Thyroid gland (tissue), 4 donors: ENCODE measurements at regions not wholly inside any gene's neighbourhood (a gene's known extent, or its start where the extent isn't known, plus 50 kb on each side); places are given as distances from the start of the nearest gene placed in this dataset.

ENCODE experiments used
- DNase-seq, 2 donors: peaks; one replicate each; pipeline ENCODE4 v3.0.0-alpha.2; 2019
- H3K27ac ChIP-seq, 3 donors: fragments of 200-600 bp; sonication (generic); 1 replicate in 2 of 3; 2 replicates in 1 of 3; pipeline ENCODE4 v1.5.1; 2016 to 2019; ENCODE audit warnings: mild to moderate bottlenecking in 1 of 3, moderate library complexity in 1 of 3
- H3K27me3 ChIP-seq: fragments of 200-600 bp; sonication (generic); one replicate; pipeline ENCODE4 v1.5.1; 2019
- H3K36me3 ChIP-seq, 2 donors: fragments of 200-600 bp; sonication (generic); one replicate each; pipeline ENCODE4 v1.5.1; 2016 to 2019
- H3K4me1 ChIP-seq, 2 donors: fragments of 200-600 bp; sonication (generic); one replicate each; pipeline ENCODE4 v1.5.1; 2017 to 2019
- H3K4me3 ChIP-seq, 3 donors: fragments of 200-600 bp; sonication (generic); replicated peaks in 1 of 3; 1 replicate in 2 of 3; 2 replicates in 1 of 3; pipeline ENCODE4 v1.5.1; 2016; ENCODE audit warnings: mild to moderate bottlenecking in 1 of 3
- H3K9me3 ChIP-seq: fragments of 200-600 bp; sonication (generic); one replicate; pipeline ENCODE4 v1.5.1; 2017
- POLR2A ChIP-seq, 2 donors: fragments of 450-650 bp; IDR thresholded peaks; one replicate each; pipeline ENCODE4 v1.6.1; 2017; ENCODE audit warnings: antibody characterized with exemption in 2 of 2, mild to moderate bottlenecking in 2 of 2, moderate library complexity in 1 of 2
- WGBS, 2 donors: methylation state at CpG; one replicate each; pipeline ENCODE4 v1.1.5; 2017; 5-methylcytosine and 5-hydroxymethylcytosine counted together
- intact Hi-C: fragments of 100-400 bp; cut with DNase I; formaldehyde crosslinking; loops from one replicate; pipeline ENCODE4 v1.15.1; 2023
- TF ChIP-seq, protein P1 (sequence below), 6 experiments: fragments of 200-600 bp in 3 of 6; fragments of 450-650 bp in 3 of 6; sonication (generic) in 3 of 6; IDR thresholded peaks; one replicate each; pipeline ENCODE4 v1.5.1; 2016 to 2019; ENCODE audit warnings: antibody characterized with exemption in 6 of 6, mild to moderate bottlenecking in 2 of 6, inconsistent platforms in 1 of 6, moderate library complexity in 1 of 6

DNA sequence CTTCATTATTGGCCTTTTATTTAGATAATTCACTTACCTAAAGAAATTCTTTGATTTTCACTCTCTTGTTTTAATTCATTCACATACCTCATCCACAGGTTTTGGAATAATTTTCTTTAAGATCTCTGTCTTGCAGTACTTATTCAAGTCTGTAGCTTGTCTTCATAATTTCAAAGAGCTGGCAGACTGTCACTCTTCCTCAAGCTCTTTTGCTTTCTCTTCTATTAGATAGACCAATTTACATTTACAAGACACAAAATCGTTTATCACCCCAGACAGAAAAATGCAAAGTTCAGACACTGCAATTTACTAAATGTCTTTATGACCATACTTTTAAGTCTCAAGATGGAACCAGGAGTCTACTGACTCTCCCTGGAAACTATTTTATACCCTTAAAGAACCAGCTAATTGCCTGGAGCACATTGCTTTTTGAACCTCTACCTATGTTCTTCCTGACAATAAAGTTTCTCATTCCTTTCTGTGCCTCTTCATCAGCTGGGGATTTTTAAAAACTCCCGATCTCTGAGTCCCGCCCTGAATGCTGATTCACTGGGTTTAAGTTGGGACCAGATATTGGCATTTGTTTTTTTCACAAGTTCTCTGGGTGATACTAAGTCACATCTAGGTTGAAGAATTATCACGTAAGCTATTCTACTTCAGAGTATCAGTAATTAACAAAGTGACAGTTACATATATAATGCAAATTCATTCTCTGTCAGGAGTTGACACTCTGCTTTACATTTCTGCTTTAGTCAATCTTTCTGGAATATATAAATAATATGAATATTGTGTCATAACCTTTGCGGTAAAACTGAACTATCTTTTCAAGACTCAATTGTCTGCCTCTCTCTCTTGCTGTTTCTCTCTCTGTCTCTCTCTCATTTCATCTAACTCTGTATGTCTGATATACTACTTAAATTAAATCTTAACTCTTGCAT, 196.4 kb downstream of the PCDH7 start:
- intact Hi-C loops: no loop called here
- no peaks in the 10 kb centered on the region for H3K36me3 ChIP-seq
- H3K27ac ChIP-seq: no peak overlapping the region
- no peaks in the 10 kb centered on the region for H3K4me1 ChIP-seq
- 89% methylated on average over 5 of the region's 5 CpGs for WGBS, 2 donors
- DNase-seq: no peak
- H3K4me3 ChIP-seq: no peak overlapping the region
- H3K9me3 ChIP-seq: no peaks in the 10 kb centered on the region
- H3K27me3 ChIP-seq: no peaks in the 10 kb centered on the region
- TF ChIP-seq POLR2A (IDR thresholded peaks at IDR 0.05): no peak
- TF ChIP-seq, protein P1, sequence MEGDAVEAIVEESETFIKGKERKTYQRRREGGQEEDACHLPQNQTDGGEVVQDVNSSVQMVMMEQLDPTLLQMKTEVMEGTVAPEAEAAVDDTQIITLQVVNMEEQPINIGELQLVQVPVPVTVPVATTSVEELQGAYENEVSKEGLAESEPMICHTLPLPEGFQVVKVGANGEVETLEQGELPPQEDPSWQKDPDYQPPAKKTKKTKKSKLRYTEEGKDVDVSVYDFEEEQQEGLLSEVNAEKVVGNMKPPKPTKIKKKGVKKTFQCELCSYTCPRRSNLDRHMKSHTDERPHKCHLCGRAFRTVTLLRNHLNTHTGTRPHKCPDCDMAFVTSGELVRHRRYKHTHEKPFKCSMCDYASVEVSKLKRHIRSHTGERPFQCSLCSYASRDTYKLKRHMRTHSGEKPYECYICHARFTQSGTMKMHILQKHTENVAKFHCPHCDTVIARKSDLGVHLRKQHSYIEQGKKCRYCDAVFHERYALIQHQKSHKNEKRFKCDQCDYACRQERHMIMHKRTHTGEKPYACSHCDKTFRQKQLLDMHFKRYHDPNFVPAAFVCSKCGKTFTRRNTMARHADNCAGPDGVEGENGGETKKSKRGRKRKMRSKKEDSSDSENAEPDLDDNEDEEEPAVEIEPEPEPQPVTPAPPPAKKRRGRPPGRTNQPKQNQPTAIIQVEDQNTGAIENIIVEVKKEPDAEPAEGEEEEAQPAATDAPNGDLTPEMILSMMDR (IDR thresholded peaks at IDR 0.05): no peak

DNA sequence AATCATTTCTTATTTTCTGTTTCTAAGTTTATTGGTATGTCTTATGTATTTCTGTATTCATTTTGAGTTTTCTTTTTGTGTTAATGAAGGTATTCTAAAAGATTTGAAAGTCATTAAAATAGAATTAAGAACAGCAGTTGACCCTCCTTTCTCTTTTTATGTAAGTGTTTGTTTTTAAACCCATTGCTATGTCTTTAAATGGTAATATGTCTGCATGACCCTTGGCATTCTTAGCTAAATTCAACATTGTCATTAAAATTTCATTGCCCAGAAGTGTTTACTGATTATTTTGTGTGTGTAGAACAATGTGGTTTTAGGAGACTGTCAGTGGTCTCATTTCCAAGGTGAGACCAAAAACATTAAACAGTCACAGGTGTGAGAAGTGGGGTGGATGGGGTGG, 197.8 kb downstream of the PCDH7 start:
- Histone ChIP-seq H3K4me3 (no peak overlapping the region), H3K36me3 (no peaks in the 10 kb centered on the region), H3K9me3 (no peaks in the 10 kb centered on the region), H3K4me1 (no peaks in the 10 kb centered on the region), H3K27me3 (no peaks in the 10 kb centered on the region), H3K27ac (no peak overlapping the region)
- intact Hi-C loops: no loop called here
- no peak for DNase-seq
- no peak for TF ChIP-seq POLR2A (IDR thresholded peaks at IDR 0.05)

DNA sequence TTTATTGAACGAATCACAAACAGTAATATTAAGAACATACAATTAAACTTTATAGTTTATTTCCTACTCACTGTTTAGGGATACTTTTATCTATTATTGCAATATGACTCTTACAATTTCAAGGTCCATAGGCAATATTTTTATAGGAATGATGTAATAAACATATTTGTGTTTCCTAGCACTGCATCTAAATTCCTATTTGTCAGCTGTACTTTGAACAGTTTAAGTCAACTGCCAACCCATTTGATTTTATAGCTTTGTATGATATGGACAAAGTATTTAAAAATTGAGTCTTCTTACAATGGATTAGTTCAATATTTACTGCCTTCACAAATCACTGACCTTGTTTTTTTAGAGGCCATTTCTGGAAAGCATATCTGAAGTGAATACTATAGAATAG, 199.3 kb downstream of the PCDH7 start:
- H3K4me3 ChIP-seq: no peak overlapping the region

DNA sequence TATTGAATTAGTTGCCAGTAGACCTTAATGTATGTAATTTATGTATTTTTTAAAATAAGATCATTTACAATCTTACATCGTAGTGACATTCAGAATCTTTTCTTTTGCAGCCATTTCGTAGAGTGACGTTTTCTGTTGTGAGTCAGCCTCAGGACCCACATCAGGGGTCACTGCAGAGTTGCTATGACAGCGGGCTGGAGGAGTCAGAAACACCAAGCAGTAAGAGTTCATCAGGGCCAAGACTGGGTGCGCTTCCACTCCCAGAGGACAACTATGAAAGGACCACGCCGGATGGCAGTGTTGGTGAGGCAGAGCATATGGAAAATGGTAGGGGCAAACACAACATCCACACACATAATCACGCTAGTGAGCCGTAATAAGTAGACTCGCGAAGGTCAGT, 199.9 kb downstream of the PCDH7 start:
- intact Hi-C loops: no loop called here
- Histone ChIP-seq H3K27me3 (no peaks in the 10 kb centered on the region), H3K27ac (no peak overlapping the region), H3K9me3 (no peaks in the 10 kb centered on the region), H3K4me3 (no peak overlapping the region), H3K36me3 (no peaks in the 10 kb centered on the region), H3K4me1 (no peaks in the 10 kb centered on the region)
- DNase-seq: no peak
- WGBS, 2 donors: 95 to 97% methylated on average over 11 of the region's 11 CpGs
- no peak for TF ChIP-seq POLR2A (IDR thresholded peaks at IDR 0.05)
- TF ChIP-seq, protein P1 (IDR thresholded peaks at IDR 0.05): no peak

More for the DNA sequence above, 199.3 kb downstream of the PCDH7 start:
- Histone ChIP-seq H3K27ac (no peak overlapping the region), H3K4me1 (no peaks in the 10 kb centered on the region), H3K9me3 (no peaks in the 10 kb centered on the region), H3K36me3 (no peaks in the 10 kb centered on the region), H3K27me3 (no peaks in the 10 kb centered on the region)
- no peak for DNase-seq
- intact Hi-C loops: no loop called here
- TF ChIP-seq, protein P1 (IDR thresholded peaks at IDR 0.05): no peak
- TF ChIP-seq POLR2A (IDR thresholded peaks at IDR 0.05): no peak
- WGBS, 2 donors: 88 to 93% methylated on average over 1 of the region's 1 CpG

DNA sequence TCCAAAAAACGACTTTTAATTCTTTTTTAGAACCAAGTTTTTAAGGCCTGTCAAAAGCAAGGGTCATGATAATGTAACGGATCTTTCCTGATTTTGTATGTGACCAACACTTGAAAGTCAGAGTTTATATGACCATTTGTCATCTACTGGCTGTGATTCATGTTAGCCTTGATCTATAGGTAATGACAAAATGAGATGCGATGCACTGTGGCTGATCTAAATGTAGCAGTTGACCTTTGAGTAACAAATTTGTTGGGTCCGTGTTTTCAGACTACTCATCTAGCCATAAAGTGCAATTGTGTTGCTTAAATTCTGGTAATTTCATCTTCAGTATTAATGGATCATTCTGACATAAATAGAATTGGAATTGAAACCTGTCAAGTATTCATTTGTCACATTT, 202.5 kb downstream of the PCDH7 start:
- no peaks in the 10 kb centered on the region for H3K9me3 ChIP-seq
- H3K4me1 ChIP-seq: no peaks in the 10 kb centered on the region
- no peaks in the 10 kb centered on the region for H3K27me3 ChIP-seq
- no peak overlapping the region for H3K27ac ChIP-seq
- TF ChIP-seq, protein P1 (IDR thresholded peaks at IDR 0.05): no peak
- TF ChIP-seq POLR2A (IDR thresholded peaks at IDR 0.05): no peak
- DNase-seq: no peak
- 91 to 94% methylated on average over 4 of the region's 4 CpGs for WGBS, 2 donors
- no peak overlapping the region for H3K4me3 ChIP-seq
- intact Hi-C loops: no loop called here
- no peaks in the 10 kb centered on the region for H3K36me3 ChIP-seq
